K562 (cell line): ENCODE measurements at regions not wholly inside any gene's neighbourhood (a gene's known extent, or its start where the extent isn't known, plus 50 kb on each side); places are given as distances from the start of the nearest gene placed in this dataset.

Experiments used
- ATAC-seq: fragments of 200-7000 bp; cut with Tn5 transposase; 3 replicates; pipeline ENCODE4 v1.9.1; 2020; ENCODE audit warnings: moderate library complexity
- BruUV-seq: library from RNA; stranded (reverse); fragments of 400-500 nt; replicated peaks from 2 replicates; lab custom pipeline; 2021; lab: Mats Ljungman, UMichigan
- CTCF ChIA-PET: fragments of 300-600 bp; formaldehyde crosslinking; extraction: SDS; loops from one replicate; lab custom pipeline; 2021; ENCODE audit warnings: low intra/inter-chr PET ratio; lab: Yijun Ruan, JAX
- POLR2A ChIA-PET: fragments of 300-600, 350-650 bp; sonication (Branson Sonifier 250); formaldehyde crosslinking; extraction: SDS; loops from one replicate; lab custom pipeline; 2021; ENCODE audit warnings: antibody characterized with exemption, inconsistent platforms; lab: Yijun Ruan, JAX
- DNase-seq, 4 experiments: peaks; one replicate each; pipeline versions ENCODE4 v3.0.0 to v3.0.0-alpha.2; 2011 to 2018; ENCODE audit warnings: low spot score in 3 of 4, mixed read lengths in 3 of 4; ENCODE audit errors: extremely low read depth in 1 of 4
- FAIRE-seq: peaks from 2 replicates; lab custom pipeline; 2011; peaks lifted over from hg19 to GRCh38; lab: Jason Lieb, UNC
- H2AFZ ChIP-seq: 2 replicates; pipeline ENCODE4 v1.6.0; 2011; ENCODE audit warnings: low read depth, low read length, control low read depth, inconsistent platforms
- H3K27ac ChIP-seq: fragments of 200-600 bp; 3 replicates; pipeline ENCODE4 v1.8.0; 2011; ENCODE audit warnings: low read depth, mild to moderate bottlenecking, control low read depth, inconsistent platforms, low read length, moderate library complexity, mixed read lengths; ENCODE audit errors: extremely low read depth
- H3K27me3 ChIP-seq, 2 experiments: fragments of 300-600 bp in 1 of 2; 2 replicates in 1 of 2; 3 replicates in 1 of 2; pipeline versions ENCODE4 v1.6.0 to v1.8.0; 2011; ENCODE audit warnings: inconsistent platforms in 2 of 2, low read length in 2 of 2, mild to moderate bottlenecking in 1 of 2, mixed read lengths in 1 of 2, moderate library complexity in 1 of 2; ENCODE audit not compliant: control insufficient read depth in 2 of 2, insufficient read depth in 2 of 2
- H3K36me3 ChIP-seq: fragments of 300-600 bp; 3 replicates; pipeline ENCODE4 v1.8.0; 2011; ENCODE audit warnings: mild to moderate bottlenecking, low read length, inconsistent platforms; ENCODE audit not compliant: control insufficient read depth, insufficient read depth
- H3K4me1 ChIP-seq, 2 experiments: fragments of 200-600 bp in 1 of 2; replicated peaks in 1 of 2; 2 replicates in 1 of 2; 3 replicates in 1 of 2; pipeline versions ENCODE4 v1.5.1 to v1.8.0; 2011; ENCODE audit warnings: inconsistent platforms in 2 of 2, low read length in 2 of 2, mild to moderate bottlenecking in 1 of 2, mixed read lengths in 1 of 2, moderate library complexity in 1 of 2; ENCODE audit not compliant: control insufficient read depth in 2 of 2, insufficient read depth in 2 of 2
- H3K4me2 ChIP-seq: 2 replicates; pipeline ENCODE4 v1.6.1; 2011; ENCODE audit warnings: low read length, control low read depth, inconsistent platforms, mixed read lengths; ENCODE audit not compliant: insufficient read depth
- H3K4me3 ChIP-seq: fragments of 200-600 bp; sonication (generic), shearing (Covaris generic); 2 replicates; pipeline ENCODE4 v1.5.1; 2016; ENCODE audit warnings: control low read depth, inconsistent platforms
- H3K79me2 ChIP-seq: fragments of 200-600 bp; 3 replicates; pipeline ENCODE4 v1.8.0; 2011; ENCODE audit warnings: low read length, inconsistent platforms; ENCODE audit not compliant: control insufficient read depth, insufficient read depth
- H3K9ac ChIP-seq, 2 experiments: 2 replicates each; pipeline versions ENCODE4 v1.6.0 to v1.6.1; 2011; ENCODE audit warnings: low read depth in 2 of 2, low read length in 2 of 2, control low read depth in 1 of 2, inconsistent platforms in 1 of 2, mild to moderate bottlenecking in 1 of 2, mixed read lengths in 1 of 2; ENCODE audit not compliant: insufficient read depth in 1 of 2
- H3K9me1 ChIP-seq: one replicate; pipeline ENCODE4 v1.6.0; 2011; ENCODE audit warnings: inconsistent platforms, mild to moderate bottlenecking, low read length, moderate library complexity; ENCODE audit not compliant: control insufficient read depth, insufficient read depth
- H3K9me3 ChIP-seq: replicated peaks from 2 replicates; pipeline ENCODE4 v1.5.1; 2011; ENCODE audit warnings: low read depth, low read length, inconsistent platforms; ENCODE audit not compliant: control insufficient read depth, insufficient read depth
- H4K20me1 ChIP-seq: replicated peaks from 2 replicates; pipeline ENCODE4 v1.6.1; 2011; ENCODE audit warnings: low read length, inconsistent platforms, mixed read lengths; ENCODE audit not compliant: control insufficient read depth, insufficient read depth
- ARNT ChIP-seq, 2 experiments: fragments of 450-650 bp; IDR thresholded peaks; 2 replicates each; pipeline ENCODE4 v1.6.1; 2016; ENCODE audit warnings: mild to moderate bottlenecking in 1 of 2
- CBFB ChIP-seq: sonication (generic); formaldehyde crosslinking; IDR thresholded peaks from 2 replicates; pipeline ENCODE4 v1.4.0; 2020; ENCODE audit warnings: mild to moderate bottlenecking, missing genetic modification reagents
- CREB1 ChIP-seq, 2 experiments: sonication (generic) in 1 of 2; formaldehyde crosslinking in 1 of 2; IDR thresholded peaks; 2 replicates each; pipeline versions ENCODE4 v1.6.1 to v1.8.0; 2012 to 2022; ENCODE audit warnings: inconsistent platforms in 1 of 2, mild to moderate bottlenecking in 1 of 2, missing genetic modification reagents in 1 of 2, moderate library complexity in 1 of 2
- CSDE1 ChIP-seq, 2 experiments: fragments of 450-650 bp; IDR thresholded peaks; 2 replicates each; pipeline ENCODE4 v1.6.1; 2016; ENCODE audit warnings: mild to moderate bottlenecking in 1 of 2
- NCOA6 ChIP-seq: fragments of 450-650 bp; IDR thresholded peaks from 2 replicates; pipeline ENCODE4 v1.6.1; 2017; ENCODE audit warnings: mild to moderate bottlenecking
- TGIF2 ChIP-seq: sonication (generic); formaldehyde crosslinking; IDR thresholded peaks from 2 replicates; pipeline ENCODE4 v1.8.1; 2022; ENCODE audit warnings: mild to moderate bottlenecking, missing genetic modification reagents, moderate library complexity
- ZEB2 ChIP-seq: fragments of 450-650 bp; IDR thresholded peaks from 2 replicates; pipeline ENCODE4 v1.6.1; 2016
- ZFP91 ChIP-seq: sonication (generic); formaldehyde crosslinking; IDR thresholded peaks from 2 replicates; pipeline ENCODE4 v1.8.0; 2022; ENCODE audit warnings: mild to moderate bottlenecking, missing genetic modification reagents
- ZFX ChIP-seq: sonication (generic); formaldehyde crosslinking; IDR thresholded peaks from 2 replicates; pipeline ENCODE4 v1.8.0; 2022; ENCODE audit warnings: mild to moderate bottlenecking, missing genetic modification reagents, moderate library complexity
- ZNF134 ChIP-seq: fragments of 250-450 bp; sonication (Bioruptor Pico); conservative IDR thresholded peaks from 2 replicates; pipeline ENCODE4 v1.4.0; 2020
- ZNF655 ChIP-seq: fragments of 250-450 bp; sonication (Bioruptor Pico); IDR thresholded peaks from 2 replicates; pipeline ENCODE4 v1.5.0; 2021
- ZNF695 ChIP-seq: fragments of 450-650 bp; formaldehyde crosslinking; IDR thresholded peaks from 2 replicates; pipeline ENCODE4 v1.4.0; 2020; ENCODE audit warnings: mild to moderate bottlenecking, moderate library complexity
- WGBS: fragments of 100-300 bp; shearing (Covaris generic); methylation state at CpG from one replicate; pipeline ENCODE4 v1.1.6; 2016; ENCODE audit warnings: low coverage, mixed read lengths; ENCODE audit not compliant: insufficient coverage; ENCODE audit errors: missing lambda C conversion rate; 5-methylcytosine and 5-hydroxymethylcytosine counted together
- in situ Hi-C: fragments of 300-500 bp; cut with MboI; formaldehyde crosslinking; loops from 4 replicates; pipeline ENCODE4 v1.15.0; 2018; ENCODE audit warnings: inconsistent platforms, mixed read lengths
- intact Hi-C: fragments of 100-400 bp; cut with micrococcal nuclease; formaldehyde crosslinking; loops from 2 replicates; pipeline ENCODE4 v1.14.2; 2022

- Histone ChIP-seq H4K20me1 (no peaks in the 10 kb centered on the region), H3K9me3 (0 out of 2 replicates have a peak, but pooled peaks cover 3% of the 10 kb centered on the region), H3K4me3 (no peak overlapping the region), H3K27me3 (no peaks in the 10 kb centered on the region), H3K27ac (no peak overlapping the region), H3K4me2 (no peak overlapping the region), H3K79me2 (no peaks in the 10 kb centered on the region), H2AFZ (no peak overlapping the region), H3K9me1 (no peaks in the 10 kb centered on the region), H3K9ac (no peak overlapping the region), H3K36me3 (no peaks in the 10 kb centered on the region), H3K4me1 (no peaks in the 10 kb centered on the region)
- ATAC-seq = no peak
- CTCF ChIA-PET = no interaction called here
- in situ Hi-C loops = no loop called here
- POLR2A ChIA-PET = no interaction called here
- no peak for TF ChIP-seq TGIF2
- no peak for TF ChIP-seq CBFB (CRISPR knock-in tag)
- TF ChIP-seq ZEB2 = no peak
- TF ChIP-seq ZNF134 = no peak
- no peak for TF ChIP-seq ZFP91
- TF ChIP-seq ZNF695 = no peak
- intact Hi-C loops = no loop called here
- DNase-seq = no peak
- FAIRE-seq = no peak
- no TSS peak for BruUV-seq
Observed at GRCh38 chr3:99188936-99189335, 287.4 kb upstream of the DCBLD2 start.

- no peak overlapping the region for H3K27ac ChIP-seq
- no peaks in the 10 kb centered on the region for H3K79me2 ChIP-seq
- POLR2A ChIA-PET = no interaction called here
- no peak for FAIRE-seq
- H3K9ac ChIP-seq = no peak overlapping the region
- H3K4me1 ChIP-seq = no peaks in the 10 kb centered on the region
- H4K20me1 ChIP-seq = no peaks in the 10 kb centered on the region
- no peak overlapping the region for H3K4me2 ChIP-seq
- in situ Hi-C loops (no loop called here), intact Hi-C loops (no loop called here)
- WGBS = 0% methylated on average over 2 of the region's 2 CpGs
- no peak overlapping the region for H3K4me3 ChIP-seq
- ATAC-seq = no peak
- no TSS peak for BruUV-seq
- no peaks in the 10 kb centered on the region for H3K36me3 ChIP-seq
- H3K9me3 ChIP-seq = 0 out of 2 replicates have a peak, but pooled peaks cover 3% of the 10 kb centered on the region
- no peak overlapping the region for H2AFZ ChIP-seq
- H3K9me1 ChIP-seq = no peaks in the 10 kb centered on the region
- TF ChIP-seq ZFX = no peak
- no peak for TF ChIP-seq NCOA6
- no peak for TF ChIP-seq ARNT (IDR thresholded peaks at IDR 0.05)
- TF ChIP-seq CSDE1 (IDR thresholded peaks at IDR 0.05) = no peak
- TF ChIP-seq ZNF655 (CRISPR knock-in tag) = no peak
- no peak for TF ChIP-seq CREB1 (IDR thresholded peaks at IDR 0.05)
- TF ChIP-seq CREB1 (CRISPR knock-in tag; IDR thresholded peaks at IDR 0.05) = no peak
- CTCF ChIA-PET = no interaction called here
- no peak for DNase-seq
- H3K27me3 ChIP-seq = no peaks in the 10 kb centered on the region
Observed at GRCh38 chr3:99186016-99186415, 284.5 kb upstream of the DCBLD2 start.
